Hematopoietic multipotent progenitor cell (in vitro differentiated cells): ENCODE measurements at regions not wholly inside any gene's neighbourhood (a gene's known extent, or its start where the extent isn't known, plus 50 kb on each side); places are given as distances from the start of the nearest gene placed in this dataset.
A peak's percentile ranks its signal among the peaks of the same experiment; 100 is the strongest.
"Not testable (repeated sequence)": the region's sequence is repeated elsewhere in the genome, so short reads cannot be mapped to it uniquely, and the experiment has no call there.

ENCODE experiments used
- DNase-seq, 3 donors: peaks; one replicate each; pipeline ENCODE4 v3.0.0-alpha.2; 2011 to 2015; ENCODE audit warnings: low read depth in 2 of 3, low spot score in 2 of 3

DNA sequence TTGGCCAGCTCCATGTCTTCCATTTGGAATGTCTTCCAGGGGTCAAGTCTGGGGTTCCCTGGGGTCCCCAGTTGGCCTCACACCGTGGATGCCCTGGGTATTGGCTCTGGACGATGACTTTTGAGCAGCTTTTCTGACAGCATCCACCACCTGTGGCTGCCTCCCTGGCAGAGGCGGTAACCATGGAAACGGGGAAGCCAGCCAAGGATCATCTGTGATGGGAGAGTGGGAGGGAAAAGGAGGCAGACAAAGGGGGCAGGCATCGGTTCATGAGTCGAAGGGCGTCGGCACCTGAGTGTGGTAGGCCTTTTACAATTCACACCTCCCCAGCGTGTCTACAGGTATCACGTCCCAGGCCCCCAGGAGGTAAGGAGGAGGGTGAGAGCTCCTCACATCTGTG lies 152.2 kb downstream of the ASMT start:
- no peak for DNase-seq

- no peak for DNase-seq
These were observed 164.0 kb downstream of the ASMT start for GRCh38 chrX:1778817-1779216.

DNA sequence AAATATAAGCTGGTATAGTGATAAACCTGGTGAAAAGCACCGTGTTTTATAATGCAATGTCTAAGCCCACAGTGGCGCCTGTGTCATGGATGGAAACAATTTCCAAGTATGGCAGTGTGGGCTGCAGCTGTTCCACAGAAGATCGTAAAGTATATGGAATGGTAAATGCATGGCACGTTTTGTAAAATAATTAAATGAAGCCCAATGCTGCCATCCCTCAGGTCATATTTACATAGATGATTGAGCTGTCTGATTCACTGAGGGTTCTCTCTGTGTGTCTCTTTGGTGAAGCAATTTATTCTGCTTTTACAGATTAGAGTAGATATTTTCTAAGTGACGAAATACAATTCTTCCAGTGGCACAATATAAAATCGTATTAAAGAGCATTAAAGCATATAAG lies 164.8 kb downstream of the ASMT start:
- DNase-seq, result no peak

DNA sequence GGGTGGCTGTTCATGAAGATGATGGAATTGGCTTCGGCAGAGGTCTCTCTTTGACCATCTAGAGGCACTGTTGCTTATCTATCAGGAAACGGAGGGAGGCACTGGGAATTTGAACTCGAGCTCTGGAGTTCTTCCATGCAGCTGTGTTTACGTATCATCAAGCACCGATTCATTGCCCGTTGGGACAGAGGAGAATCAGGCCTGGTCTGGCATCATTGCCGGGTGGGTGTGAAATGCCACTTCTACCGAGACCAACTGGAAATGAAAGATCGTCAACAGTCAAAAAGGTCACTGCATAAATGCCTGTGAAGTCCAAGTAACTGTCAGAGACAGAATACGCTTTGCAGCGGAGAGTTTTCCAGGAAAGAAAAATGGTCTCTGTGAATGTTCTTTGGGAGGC lies 166.9 kb downstream of the ASMT start:
- DNase-seq, result no peak

DNA sequence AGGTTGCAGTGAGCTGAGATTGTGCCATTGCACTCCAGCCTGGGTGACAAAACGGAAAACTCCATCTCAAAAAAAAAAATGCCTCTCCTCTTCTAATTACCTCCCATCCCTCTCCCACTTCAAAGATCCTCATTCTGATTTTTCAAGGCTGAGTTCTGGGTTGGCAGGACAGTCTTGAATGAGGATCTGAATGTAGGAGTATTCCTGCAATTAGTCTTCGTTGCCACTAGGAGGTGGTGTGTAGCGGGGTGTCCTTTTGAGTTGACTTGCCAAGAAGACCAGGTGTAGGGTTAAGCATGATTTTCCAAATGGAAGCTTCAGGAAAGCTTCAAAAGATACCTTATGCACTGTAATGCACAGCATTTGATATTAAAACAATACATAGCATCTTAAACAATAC lies 169.9 kb downstream of the ASMT start:
- DNase-seq, result no peak

GRCh38 chrX:1788300-1788911 lies 173.5 kb downstream of the ASMT start:
- no peak for DNase-seq

DNA sequence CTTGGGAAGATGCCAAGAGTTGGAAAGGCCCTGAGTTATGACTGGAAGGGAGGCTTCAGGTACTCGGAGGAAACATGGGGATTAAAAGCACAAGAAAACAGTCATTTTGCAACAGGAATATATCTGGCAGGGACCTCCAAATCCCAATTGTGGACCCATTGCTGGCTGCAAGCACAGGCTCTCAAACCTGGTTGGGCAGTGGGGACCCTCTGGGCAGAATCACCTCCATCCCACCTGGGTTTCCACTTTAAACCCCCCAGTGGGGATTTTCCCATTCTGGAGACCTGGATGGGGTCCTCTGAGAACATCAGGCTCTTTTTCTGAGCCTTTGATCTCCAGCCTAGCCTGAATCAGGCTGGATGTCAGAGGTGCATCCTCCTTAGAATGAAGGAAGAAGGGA lies 177.8 kb downstream of the ASMT start:
- DNase-seq, result no peak

GRCh38 chrX:1794586-1794985 lies 179.7 kb downstream of the ASMT start:
- no peak for DNase-seq

- DNase-seq, result no peak
These were observed 188.1 kb downstream of the ASMT start for GRCh38 chrX:1802912-1803311.

DNA sequence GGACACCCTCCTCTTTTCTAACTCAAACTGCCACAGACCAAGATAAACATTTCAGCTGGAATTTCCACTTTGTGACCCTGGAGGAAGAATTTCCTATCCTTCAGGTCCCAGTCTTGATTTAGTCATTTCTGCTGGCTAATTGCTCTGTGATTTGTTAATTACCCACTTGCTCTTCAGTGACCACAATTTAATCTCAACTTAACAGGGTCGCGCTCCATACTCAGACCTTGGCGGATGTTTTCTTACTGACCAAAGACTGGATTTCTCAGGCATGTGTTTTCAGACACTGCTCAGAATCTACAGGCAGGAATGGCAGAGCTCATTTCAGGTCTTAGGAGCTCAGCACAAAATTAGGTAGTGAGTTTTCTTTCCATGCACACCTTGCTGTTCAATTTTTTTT lies 188.9 kb downstream of the ASMT start:
- no peak for DNase-seq

DNA sequence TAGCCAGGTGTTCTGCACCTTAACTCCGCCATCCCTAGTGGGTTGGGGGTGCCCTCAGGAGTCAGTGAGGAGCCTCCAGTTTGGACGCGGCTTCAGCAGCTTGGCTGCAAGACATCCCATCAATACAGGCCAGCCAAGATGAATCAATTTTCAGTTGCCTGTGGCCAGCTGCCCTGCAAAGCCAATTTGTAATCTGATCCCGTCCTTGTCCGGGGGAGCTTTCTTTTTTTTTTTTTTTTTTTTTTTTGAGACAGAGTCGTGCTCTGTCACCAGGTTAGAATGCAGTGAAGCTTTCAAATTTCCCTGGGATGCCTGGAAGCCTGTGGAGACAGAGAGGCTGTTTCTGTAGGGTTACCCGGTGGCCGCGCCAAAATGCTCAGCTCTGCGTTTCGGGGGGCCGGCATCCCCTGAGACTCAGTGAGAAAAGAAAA lies 192.5 kb downstream of the ASMT start:
- DNase-seq, result no peak

DNA sequence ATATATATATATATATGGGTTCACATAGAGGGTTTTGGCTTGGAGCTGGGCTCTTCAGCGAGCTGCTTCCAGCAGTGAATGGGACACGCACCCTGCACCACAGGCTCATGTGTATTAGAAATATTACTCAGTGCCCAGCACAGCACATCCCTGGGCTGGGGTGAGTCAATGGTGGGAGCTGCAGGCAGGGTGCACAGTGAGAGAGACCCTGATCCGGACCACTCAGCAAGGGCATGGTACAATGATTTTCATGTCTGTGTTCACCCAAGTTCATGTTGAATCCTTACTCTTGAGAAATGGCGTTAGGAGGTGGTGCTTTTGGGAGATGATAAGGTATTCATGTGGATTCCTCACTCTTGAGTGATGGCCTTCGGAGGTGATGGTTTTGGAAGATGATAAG lies 194.7 kb downstream of the ASMT start:
- no peak for DNase-seq

GRCh38 chrX:1813809-1814208 lies 198.9 kb downstream of the ASMT start:
- DNase-seq, result peak in 1 of 3 donors; percentile 58

- no peak for DNase-seq
These were observed 200.8 kb downstream of the ASMT start for GRCh38 chrX:1815456-1816175.

- not testable (repeated sequence) for DNase-seq
These were observed 201.6 kb downstream of the ASMT start for GRCh38 chrX:1816387-1816982.

GRCh38 chrX:1821846-1822245 lies 207.0 kb downstream of the ASMT start:
- DNase-seq, result no peak

GRCh38 chrX:1824855-1825254 lies 210.0 kb downstream of the ASMT start:
- DNase-seq, result no peak

DNA sequence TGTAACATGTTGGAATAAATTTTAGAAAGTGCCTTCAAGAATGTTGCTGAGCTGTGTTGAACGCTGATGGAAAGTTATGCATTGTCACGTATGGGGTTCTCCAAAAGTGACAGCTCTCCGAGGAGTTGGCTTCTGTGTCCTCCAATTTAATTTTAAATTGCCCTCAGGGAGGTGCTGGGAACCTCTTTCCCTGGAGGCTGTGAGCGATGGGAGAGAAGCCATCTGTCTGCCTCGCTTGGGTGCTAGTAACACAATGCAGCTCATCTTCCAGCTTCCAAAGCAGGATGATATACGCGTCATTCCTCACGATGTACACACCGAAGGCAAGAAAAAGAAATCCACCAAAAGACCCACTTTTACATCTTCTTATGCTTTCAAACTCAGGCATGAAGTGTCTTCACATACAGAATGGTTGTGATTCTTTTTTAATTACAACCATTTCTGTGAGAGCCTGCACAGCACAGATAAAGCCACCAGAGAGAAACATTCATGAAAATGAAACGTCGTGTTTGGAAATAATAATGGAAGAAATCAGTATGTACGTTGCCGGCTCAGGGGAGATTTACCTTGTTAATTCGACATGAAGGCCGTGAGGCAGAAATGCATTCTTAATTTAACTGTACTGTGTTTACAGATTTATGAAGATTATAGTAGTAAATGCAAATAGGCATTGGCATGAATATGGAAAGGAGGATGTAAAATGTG lies 218.9 kb downstream of the ASMT start:
- no peak for DNase-seq

GRCh38 chrX:1835056-1835455 lies 220.2 kb downstream of the ASMT start:
- DNase-seq, result no peak

- DNase-seq, result no peak
These were observed 221.8 kb downstream of the ASMT start for GRCh38 chrX:1836683-1837082.

DNA sequence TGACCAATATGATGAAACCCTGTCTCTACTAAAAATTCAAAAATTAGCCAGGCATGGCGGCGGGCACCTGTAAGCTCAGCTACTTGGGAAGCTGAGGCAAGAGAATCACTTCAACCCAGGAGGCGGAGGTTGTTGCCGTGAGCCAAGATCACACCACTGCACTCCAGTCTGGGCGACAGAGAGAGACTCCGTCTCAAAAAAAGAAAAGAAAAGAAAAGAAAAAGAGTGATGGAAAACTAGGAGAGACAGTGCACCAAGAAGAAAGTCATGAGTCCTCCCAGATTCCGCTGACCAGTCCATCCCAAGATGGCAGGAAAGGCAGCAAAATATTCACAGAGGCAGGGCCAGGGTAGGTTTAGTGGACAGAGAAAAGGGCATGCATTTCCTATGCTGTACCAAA lies 226.9 kb downstream of the ASMT start:
- no peak for DNase-seq

DNA sequence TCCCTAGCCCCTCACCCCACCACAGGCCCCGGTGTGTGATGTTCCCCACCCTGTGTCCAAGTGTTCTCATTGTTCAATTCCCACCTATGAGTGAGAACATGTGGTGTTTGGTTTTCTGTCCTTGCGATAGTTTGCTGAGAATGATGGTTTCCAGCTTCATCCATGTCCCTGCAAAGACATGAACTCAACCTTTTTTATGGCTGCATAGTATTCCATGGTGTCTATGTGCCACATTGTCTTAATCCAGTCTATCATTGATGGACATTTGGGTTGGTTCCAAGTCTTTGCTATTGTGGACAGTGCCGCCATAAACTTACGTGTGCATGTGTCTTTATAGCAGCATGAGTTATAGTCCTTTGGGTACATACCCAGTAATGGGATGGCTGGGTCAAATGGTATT lies 232.1 kb downstream of the ASMT start:
- DNase-seq, result not testable (repeated sequence)
